ENCODE measurements at regions not wholly inside any gene's neighbourhood (a gene's known extent, or its start where the extent isn't known, plus 50 kb on each side); places are given as distances from the start of the nearest gene placed in this dataset.

DNA sequence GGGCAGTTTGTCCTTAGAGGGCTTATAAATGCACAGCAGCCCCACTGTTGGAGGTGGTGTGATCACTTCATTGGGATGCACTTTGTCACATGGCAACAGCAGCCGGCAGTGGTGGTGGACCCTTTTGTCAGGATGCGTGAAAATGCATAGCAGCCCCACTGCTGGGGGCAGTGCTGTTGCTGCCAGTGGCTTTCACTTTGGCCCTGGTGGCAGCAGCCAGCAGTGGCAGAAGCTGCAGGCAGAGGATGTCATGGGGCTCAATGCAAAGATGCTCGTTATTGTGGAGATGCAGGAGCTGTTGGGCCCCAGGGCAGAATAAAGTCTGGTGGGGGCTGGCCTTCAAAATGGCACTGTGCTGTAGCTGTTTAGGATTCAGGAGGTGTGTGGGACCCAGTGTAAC lies 173.0 kb upstream of the DAAM1 start:
- intact Hi-C loops (cut with DNase I): no loop called here
- Histone ChIP-seq H3K27me3 (no peaks in the 10 kb centered on the region), H3K36me3 (no peaks in the 10 kb centered on the region), H3K4me3 (no peak overlapping the region), H3K27ac (no peak overlapping the region), H3K9me3 (no peaks in the 10 kb centered on the region), H3K4me1 (peaks cover 0 to 6% (median 3%) of the 10 kb centered on the region in 4 donors)
- no peak for DNase-seq
- WGBS, 2 donors: 94 to 96% methylated on average over 3 of the region's 3 CpGs
- TF ChIP-seq EP300 (IDR thresholded peaks at IDR 0.05) (no peak), POLR2AphosphoS5 (IDR thresholded peaks at IDR 0.05) (no peak), POLR2A (IDR thresholded peaks at IDR 0.05) (no peak)
- TF ChIP-seq, protein P1, sequence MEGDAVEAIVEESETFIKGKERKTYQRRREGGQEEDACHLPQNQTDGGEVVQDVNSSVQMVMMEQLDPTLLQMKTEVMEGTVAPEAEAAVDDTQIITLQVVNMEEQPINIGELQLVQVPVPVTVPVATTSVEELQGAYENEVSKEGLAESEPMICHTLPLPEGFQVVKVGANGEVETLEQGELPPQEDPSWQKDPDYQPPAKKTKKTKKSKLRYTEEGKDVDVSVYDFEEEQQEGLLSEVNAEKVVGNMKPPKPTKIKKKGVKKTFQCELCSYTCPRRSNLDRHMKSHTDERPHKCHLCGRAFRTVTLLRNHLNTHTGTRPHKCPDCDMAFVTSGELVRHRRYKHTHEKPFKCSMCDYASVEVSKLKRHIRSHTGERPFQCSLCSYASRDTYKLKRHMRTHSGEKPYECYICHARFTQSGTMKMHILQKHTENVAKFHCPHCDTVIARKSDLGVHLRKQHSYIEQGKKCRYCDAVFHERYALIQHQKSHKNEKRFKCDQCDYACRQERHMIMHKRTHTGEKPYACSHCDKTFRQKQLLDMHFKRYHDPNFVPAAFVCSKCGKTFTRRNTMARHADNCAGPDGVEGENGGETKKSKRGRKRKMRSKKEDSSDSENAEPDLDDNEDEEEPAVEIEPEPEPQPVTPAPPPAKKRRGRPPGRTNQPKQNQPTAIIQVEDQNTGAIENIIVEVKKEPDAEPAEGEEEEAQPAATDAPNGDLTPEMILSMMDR (IDR thresholded peaks at IDR 0.05): no peak

DNA sequence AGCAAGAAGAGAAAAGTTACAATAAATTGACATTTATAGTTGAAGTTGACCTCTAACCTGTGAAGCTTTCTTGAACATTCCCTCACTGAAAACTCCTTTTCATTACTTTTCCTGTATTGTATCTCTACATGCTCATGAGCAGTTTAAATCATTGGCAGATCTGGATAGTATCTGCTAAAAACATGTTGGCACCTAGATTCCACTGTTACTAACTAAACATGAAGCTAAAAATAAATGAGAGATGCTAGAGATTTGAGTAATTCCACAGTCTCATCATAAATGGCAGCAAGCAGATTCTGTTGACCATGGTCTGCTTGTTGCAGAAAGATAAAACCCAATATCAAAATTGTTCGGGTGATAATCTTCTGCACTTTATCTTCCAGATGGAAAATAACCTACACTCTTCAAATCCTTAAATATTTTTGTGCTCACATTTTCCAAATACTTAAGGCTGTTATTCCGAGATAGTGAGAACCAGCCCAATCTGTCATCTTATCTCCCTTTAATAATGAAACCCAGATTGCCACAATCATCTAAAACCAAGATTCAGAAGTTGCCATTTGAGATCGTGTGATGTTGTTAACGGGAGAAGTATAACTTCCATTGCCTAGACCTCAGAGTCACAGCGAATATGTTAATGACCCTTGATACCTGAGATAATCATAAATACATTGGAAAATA lies 171.0 kb upstream of the DAAM1 start:
- Histone ChIP-seq H3K27ac (no peak overlapping the region), H3K4me3 (no peak overlapping the region), H3K9me3 (no peaks in the 10 kb centered on the region), H3K36me3 (no peaks in the 10 kb centered on the region), H3K4me1 (peaks cover 0 to 6% (median 3%) of the 10 kb centered on the region in 4 donors), H3K27me3 (no peaks in the 10 kb centered on the region)
- intact Hi-C loops (cut with DNase I): no loop called here
- DNase-seq: no peak
- 83 to 91% methylated on average over 5 of the region's 5 CpGs for WGBS, 2 donors
- TF ChIP-seq POLR2AphosphoS5 (IDR thresholded peaks at IDR 0.05) (no peak), POLR2A (IDR thresholded peaks at IDR 0.05) (no peak), EP300 (IDR thresholded peaks at IDR 0.05) (no peak)
- TF ChIP-seq, protein P1 (IDR thresholded peaks at IDR 0.05): no peak

DNA sequence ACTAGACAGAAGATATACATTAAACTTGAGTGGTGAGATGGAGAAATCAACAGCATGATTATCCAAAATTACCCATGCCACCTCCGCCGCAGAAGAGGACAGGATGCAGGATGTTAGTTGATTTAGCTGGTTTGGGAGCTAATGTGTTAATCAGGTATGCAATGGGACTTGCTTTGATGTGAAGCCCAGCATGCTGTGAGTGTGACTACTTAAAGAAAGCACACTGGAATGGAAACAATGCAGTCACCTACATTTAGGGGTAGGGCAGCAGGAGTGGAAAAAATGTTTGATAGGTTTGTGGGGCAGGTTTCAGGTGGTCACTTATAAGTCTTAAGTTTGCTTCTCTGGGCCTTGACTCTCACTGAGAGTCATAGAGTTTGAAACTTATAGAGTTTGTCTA lies 170.0 kb upstream of the DAAM1 start:
- Histone ChIP-seq H3K27ac (no peak overlapping the region), H3K27me3 (no peaks in the 10 kb centered on the region), H3K9me3 (no peaks in the 10 kb centered on the region), H3K4me1 (peaks cover 0 to 6% (median 3%) of the 10 kb centered on the region in 4 donors), H3K36me3 (no peaks in the 10 kb centered on the region), H3K4me3 (no peak overlapping the region)
- TF ChIP-seq POLR2AphosphoS5 (IDR thresholded peaks at IDR 0.05) (no peak), EP300 (IDR thresholded peaks at IDR 0.05) (no peak), POLR2A (IDR thresholded peaks at IDR 0.05) (no peak)
- TF ChIP-seq, protein P1 (IDR thresholded peaks at IDR 0.05): no peak
- no peak for DNase-seq
- intact Hi-C loops (cut with DNase I): no loop called here
- 71 to 96% methylated on average over 2 of the region's 2 CpGs for WGBS, 2 donors

DNA sequence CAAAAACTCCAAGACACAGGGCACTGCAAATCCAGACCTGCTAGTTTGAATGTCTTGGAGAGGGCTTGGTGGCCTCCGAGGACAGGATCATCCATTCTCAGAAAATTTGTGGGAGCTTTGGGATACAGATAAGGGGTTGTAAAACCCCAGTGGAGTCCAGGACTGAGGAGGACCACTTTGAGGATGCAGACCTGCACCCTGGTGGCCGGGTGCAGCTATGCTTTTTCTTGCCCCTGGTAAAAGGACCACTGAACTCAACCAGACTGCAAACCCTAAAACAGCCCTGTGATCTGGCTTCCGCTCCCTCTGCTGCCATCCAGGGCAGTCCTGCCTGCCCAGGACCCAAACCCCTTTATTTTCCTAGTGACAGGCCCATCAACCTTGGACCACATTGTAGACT lies 169.5 kb upstream of the DAAM1 start:
- Histone ChIP-seq H3K27me3 (no peaks in the 10 kb centered on the region), H3K27ac (no peak overlapping the region), H3K36me3 (no peaks in the 10 kb centered on the region), H3K9me3 (no peaks in the 10 kb centered on the region), H3K4me1 (peaks cover 0 to 6% (median 3%) of the 10 kb centered on the region in 4 donors), H3K4me3 (no peak overlapping the region)
- DNase-seq: no peak
- intact Hi-C loops (cut with DNase I): no loop called here
- TF ChIP-seq POLR2A (IDR thresholded peaks at IDR 0.05) (no peak), POLR2AphosphoS5 (IDR thresholded peaks at IDR 0.05) (no peak), EP300 (IDR thresholded peaks at IDR 0.05) (no peak)
- TF ChIP-seq, protein P1 (IDR thresholded peaks at IDR 0.05): no peak
- WGBS, 2 donors: 76 to 84% methylated on average over 3 of the region's 3 CpGs

DNA sequence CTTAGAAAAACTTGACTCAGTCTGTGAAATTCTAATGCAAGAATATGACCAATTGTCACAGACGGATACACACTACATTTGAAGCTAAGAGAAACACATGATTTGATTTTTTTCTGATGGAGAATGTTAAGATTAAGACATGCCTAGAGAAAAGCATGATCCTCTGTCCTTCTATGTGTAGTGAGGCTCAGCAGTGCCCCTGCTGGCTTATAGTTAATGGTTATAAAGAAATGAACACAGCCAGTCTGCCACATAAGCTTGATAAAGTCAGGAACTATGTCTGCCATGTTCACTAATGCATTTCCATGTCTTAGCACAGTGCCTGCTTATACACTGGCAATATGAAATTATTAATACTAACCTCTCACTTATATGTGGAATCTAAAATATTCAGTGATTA lies 168.1 kb upstream of the DAAM1 start:
- Histone ChIP-seq H3K36me3 (no peaks in the 10 kb centered on the region), H3K9me3 (no peaks in the 10 kb centered on the region), H3K27ac (no peak overlapping the region), H3K4me1 (peaks cover 0 to 6% (median 3%) of the 10 kb centered on the region in 4 donors), H3K27me3 (no peaks in the 10 kb centered on the region), H3K4me3 (no peak overlapping the region)
- no peak for DNase-seq
- no peak for TF ChIP-seq POLR2A (IDR thresholded peaks at IDR 0.05)
- no peak for TF ChIP-seq POLR2AphosphoS5 (IDR thresholded peaks at IDR 0.05)
- no peak for TF ChIP-seq EP300 (IDR thresholded peaks at IDR 0.05)
- TF ChIP-seq, protein P1 (IDR thresholded peaks at IDR 0.05): no peak
- 89 to 97% methylated on average over 1 of the region's 1 CpG for WGBS, 2 donors
- intact Hi-C loops (cut with DNase I): loop anchor here (10.0 kb wide), 1 partner anchor 386 kb away; the partner anchor contains the start of gene DACT1
